ENCODE measurements at regions not wholly inside any gene's neighbourhood (a gene's known extent, or its start where the extent isn't known, plus 50 kb on each side); places are given as distances from the start of the nearest gene placed in this dataset.
"Not testable (repeated sequence)": the region's sequence is repeated elsewhere in the genome, so short reads cannot be mapped to it uniquely, and the experiment has no call there.

- Histone ChIP-seq H3K36me3 (ENCODE audit: control insufficient read depth, insufficient read depth, low read length) (no peaks in the 10 kb centered on the region), H3K9ac (ENCODE audit: low read depth, low read length) (no peak overlapping the region), H3K27ac (ENCODE audit: low read depth, low read length) (no peak overlapping the region), H3K27me3 (ENCODE audit: control insufficient read depth, insufficient read depth, low read length) (no peaks in the 10 kb centered on the region), H3K4me3 (ENCODE audit: low read depth, low read length) (no peak overlapping the region), H3K4me1 (ENCODE audit: control insufficient read depth, insufficient read depth, low read length) (no peaks in the 10 kb centered on the region), H3K9me3 (ENCODE audit: control insufficient read depth, insufficient read depth, low read length) (peaks cover 4% of the 10 kb centered on the region; the same call in 1 of the 2 replicates)
These were observed 78.9 kb upstream of the ADRA1D start for GRCh38 chr20:4327956-4328355.

GRCh38 chr20:4326195-4327065 is 77.3 kb upstream of the ADRA1D start:
- H3K4me3 ChIP-seq (ENCODE audit: low read depth, low read length), result no peak overlapping the region
- no peaks in the 10 kb centered on the region for H3K27me3 ChIP-seq (ENCODE audit: control insufficient read depth, insufficient read depth, low read length)
- H3K27ac ChIP-seq (ENCODE audit: low read depth, low read length), result no peak overlapping the region
- H3K4me1 ChIP-seq (ENCODE audit: control insufficient read depth, insufficient read depth, low read length), result no peaks in the 10 kb centered on the region
- no peak overlapping the region for H3K9ac ChIP-seq (ENCODE audit: low read depth, low read length)
- H3K9me3 ChIP-seq (ENCODE audit: control insufficient read depth, insufficient read depth, low read length), result peaks cover 4% of the 10 kb centered on the region; the same call in 1 of the 2 replicates
- H3K36me3 ChIP-seq (ENCODE audit: control insufficient read depth, insufficient read depth, low read length), result no peaks in the 10 kb centered on the region

- no peaks in the 10 kb centered on the region for H3K4me1 ChIP-seq (ENCODE audit: control insufficient read depth, insufficient read depth, low read length)
These were observed 76.6 kb upstream of the ADRA1D start for GRCh38 chr20:4325548-4326187.

GRCh38 chr20:4324611-4325243 is 75.6 kb upstream of the ADRA1D start:
- Histone ChIP-seq H3K9ac (ENCODE audit: low read depth, low read length) (no peak overlapping the region), H3K27me3 (ENCODE audit: control insufficient read depth, insufficient read depth, low read length) (no peaks in the 10 kb centered on the region), H3K27ac (ENCODE audit: low read depth, low read length) (no peak overlapping the region), H3K9me3 (ENCODE audit: control insufficient read depth, insufficient read depth, low read length) (peaks cover 4% of the 10 kb centered on the region; the same call in 1 of the 2 replicates), H3K4me1 (ENCODE audit: control insufficient read depth, insufficient read depth, low read length) (no peaks in the 10 kb centered on the region), H3K36me3 (ENCODE audit: control insufficient read depth, insufficient read depth, low read length) (no peaks in the 10 kb centered on the region), H3K4me3 (ENCODE audit: low read depth, low read length) (no peak overlapping the region)

More at GRCh38 chr20:4325548-4326187, 76.6 kb upstream of the ADRA1D start:
- H3K27me3 ChIP-seq (ENCODE audit: control insufficient read depth, insufficient read depth, low read length), result no peaks in the 10 kb centered on the region
- H3K4me3 ChIP-seq (ENCODE audit: low read depth, low read length), result no peak overlapping the region
- no peak overlapping the region for H3K9ac ChIP-seq (ENCODE audit: low read depth, low read length)
- H3K36me3 ChIP-seq (ENCODE audit: control insufficient read depth, insufficient read depth, low read length), result no peaks in the 10 kb centered on the region
- no peak overlapping the region for H3K27ac ChIP-seq (ENCODE audit: low read depth, low read length)
- H3K9me3 ChIP-seq (ENCODE audit: control insufficient read depth, insufficient read depth, low read length), result peaks cover 4% of the 10 kb centered on the region; the same call in 1 of the 2 replicates

GRCh38 chr20:4322499-4322898 is 73.4 kb upstream of the ADRA1D start:
- no peaks in the 10 kb centered on the region for H3K4me1 ChIP-seq (ENCODE audit: control insufficient read depth, insufficient read depth, low read length)
- no peak overlapping the region for H3K9ac ChIP-seq (ENCODE audit: low read depth, low read length)
- no peak overlapping the region for H3K27ac ChIP-seq (ENCODE audit: low read depth, low read length)
- no peaks in the 10 kb centered on the region for H3K36me3 ChIP-seq (ENCODE audit: control insufficient read depth, insufficient read depth, low read length)
- no peak overlapping the region for H3K4me3 ChIP-seq (ENCODE audit: low read depth, low read length)
- no peaks in the 10 kb centered on the region for H3K27me3 ChIP-seq (ENCODE audit: control insufficient read depth, insufficient read depth, low read length)
- peaks cover 4% of the 10 kb centered on the region; the same call in 1 of the 2 replicates for H3K9me3 ChIP-seq (ENCODE audit: control insufficient read depth, insufficient read depth, low read length)

GRCh38 chr20:4320291-4320690 is 71.2 kb upstream of the ADRA1D start:
- Histone ChIP-seq H3K4me1 (ENCODE audit: control insufficient read depth, insufficient read depth, low read length) (no peaks in the 10 kb centered on the region), H3K9ac (ENCODE audit: low read depth, low read length) (no peak overlapping the region)

GRCh38 chr20:4318891-4319290 is 69.8 kb upstream of the ADRA1D start:
- Histone ChIP-seq H3K9me3 (ENCODE audit: control insufficient read depth, insufficient read depth, low read length) (no peaks in the 10 kb centered on the region; the same call in 1 of the 2 replicates), H3K4me3 (ENCODE audit: low read depth, low read length) (no peak overlapping the region), H3K27ac (ENCODE audit: low read depth, low read length) (no peak overlapping the region), H3K27me3 (ENCODE audit: control insufficient read depth, insufficient read depth, low read length) (no peaks in the 10 kb centered on the region), H3K36me3 (ENCODE audit: control insufficient read depth, insufficient read depth, low read length) (no peaks in the 10 kb centered on the region), H3K9ac (ENCODE audit: low read depth, low read length) (no peak overlapping the region), H3K4me1 (ENCODE audit: control insufficient read depth, insufficient read depth, low read length) (no peaks in the 10 kb centered on the region)

More at GRCh38 chr20:4320291-4320690, 71.2 kb upstream of the ADRA1D start:
- Histone ChIP-seq H3K27me3 (ENCODE audit: control insufficient read depth, insufficient read depth, low read length) (no peaks in the 10 kb centered on the region), H3K9me3 (ENCODE audit: control insufficient read depth, insufficient read depth, low read length) (no peaks in the 10 kb centered on the region), H3K36me3 (ENCODE audit: control insufficient read depth, insufficient read depth, low read length) (no peaks in the 10 kb centered on the region), H3K4me3 (ENCODE audit: low read depth, low read length) (no peak overlapping the region), H3K27ac (ENCODE audit: low read depth, low read length) (no peak overlapping the region)

- H3K9me3 ChIP-seq (ENCODE audit: control insufficient read depth, insufficient read depth, low read length); H3K4me3 ChIP-seq (ENCODE audit: low read depth, low read length); H3K9ac ChIP-seq (ENCODE audit: low read depth, low read length); H3K36me3 ChIP-seq (ENCODE audit: control insufficient read depth, insufficient read depth, low read length); H3K4me1 ChIP-seq (ENCODE audit: control insufficient read depth, insufficient read depth, low read length); H3K27me3 ChIP-seq (ENCODE audit: control insufficient read depth, insufficient read depth, low read length); H3K27ac ChIP-seq (ENCODE audit: low read depth, low read length): not testable (repeated sequence)
These were observed 61.5 kb upstream of the ADRA1D start for GRCh38 chr20:4310616-4311015.

- Histone ChIP-seq H3K36me3 (ENCODE audit: control insufficient read depth, insufficient read depth, low read length) (no peaks in the 10 kb centered on the region), H3K9me3 (ENCODE audit: control insufficient read depth, insufficient read depth, low read length) (no peaks in the 10 kb centered on the region), H3K4me1 (ENCODE audit: control insufficient read depth, insufficient read depth, low read length) (no peaks in the 10 kb centered on the region), H3K27ac (ENCODE audit: low read depth, low read length) (no peak overlapping the region), H3K27me3 (ENCODE audit: control insufficient read depth, insufficient read depth, low read length) (no peaks in the 10 kb centered on the region), H3K4me3 (ENCODE audit: low read depth, low read length) (no peak overlapping the region), H3K9ac (ENCODE audit: low read depth, low read length) (no peak overlapping the region)
These were observed 57.1 kb upstream of the ADRA1D start for GRCh38 chr20:4306206-4306605.

GRCh38 chr20:4305091-4305490 is 56.0 kb upstream of the ADRA1D start:
- H3K36me3 ChIP-seq (ENCODE audit: control insufficient read depth, insufficient read depth, low read length), result no peaks in the 10 kb centered on the region
- H3K4me3 ChIP-seq (ENCODE audit: low read depth, low read length), result no peak overlapping the region
- no peak overlapping the region for H3K27ac ChIP-seq (ENCODE audit: low read depth, low read length)
- no peaks in the 10 kb centered on the region for H3K27me3 ChIP-seq (ENCODE audit: control insufficient read depth, insufficient read depth, low read length)
- H3K4me1 ChIP-seq (ENCODE audit: control insufficient read depth, insufficient read depth, low read length), result no peaks in the 10 kb centered on the region
- H3K9me3 ChIP-seq (ENCODE audit: control insufficient read depth, insufficient read depth, low read length), result no peaks in the 10 kb centered on the region
- H3K9ac ChIP-seq (ENCODE audit: low read depth, low read length), result no peak overlapping the region

GRCh38 chr20:4304601-4305000 is 55.5 kb upstream of the ADRA1D start:
- Histone ChIP-seq H3K27ac (ENCODE audit: low read depth, low read length) (no peak overlapping the region), H3K4me3 (ENCODE audit: low read depth, low read length) (no peak overlapping the region), H3K4me1 (ENCODE audit: control insufficient read depth, insufficient read depth, low read length) (no peaks in the 10 kb centered on the region), H3K36me3 (ENCODE audit: control insufficient read depth, insufficient read depth, low read length) (no peaks in the 10 kb centered on the region), H3K9ac (ENCODE audit: low read depth, low read length) (no peak overlapping the region), H3K27me3 (ENCODE audit: control insufficient read depth, insufficient read depth, low read length) (no peaks in the 10 kb centered on the region), H3K9me3 (ENCODE audit: control insufficient read depth, insufficient read depth, low read length) (no peaks in the 10 kb centered on the region)
